GM18511 (cell line): ENCODE measurements at regions not wholly inside any gene's neighbourhood (a gene's known extent, or its start where the extent isn't known, plus 50 kb on each side); places are given as distances from the start of the nearest gene placed in this dataset.

ENCODE experiments used
- ATAC-seq: cut with Tn5 transposase; IDR thresholded peaks from one replicate; pipeline ENCODE4 v1.9.1; 2021; ENCODE audit warnings: mild to moderate bottlenecking, moderate library complexity; ENCODE audit not compliant: unreplicated experiment

DNA sequence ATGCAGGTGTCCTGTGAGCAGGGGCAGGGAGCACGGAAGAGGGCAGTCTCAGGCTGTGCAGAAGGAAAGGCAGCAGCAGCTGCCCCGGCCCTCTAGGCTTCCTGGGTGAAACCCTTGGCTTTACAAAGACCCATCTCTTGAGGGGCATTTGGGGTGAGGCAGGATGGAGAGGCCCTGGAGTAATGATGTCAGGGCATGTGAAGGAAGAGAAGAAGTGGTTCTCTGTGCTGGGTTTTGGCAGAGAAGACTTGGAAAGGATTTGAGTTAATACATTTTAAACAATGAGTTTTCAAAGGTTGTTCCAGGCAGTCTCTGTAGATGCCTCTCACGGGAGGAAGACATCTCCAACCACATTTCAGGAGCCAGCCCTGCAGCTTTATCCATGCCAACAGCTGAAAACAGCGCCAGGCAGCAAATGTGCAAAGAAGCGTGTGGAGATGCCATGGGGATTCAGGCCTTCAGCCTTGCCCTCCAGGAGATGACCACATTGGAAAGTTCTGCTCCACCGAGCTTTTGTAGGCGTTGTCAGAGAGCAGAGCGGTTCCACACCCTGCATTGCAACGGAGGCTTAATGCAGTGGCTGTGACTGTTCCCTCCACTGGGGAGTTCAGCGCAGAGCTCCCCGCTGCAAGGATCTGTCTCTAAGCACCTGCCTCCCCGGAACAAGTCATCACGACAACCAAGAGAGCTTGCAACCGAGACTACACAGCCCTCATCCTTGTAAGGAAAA lies 322.8 kb downstream of the UQCRFS1 start:
- no peak for ATAC-seq

DNA sequence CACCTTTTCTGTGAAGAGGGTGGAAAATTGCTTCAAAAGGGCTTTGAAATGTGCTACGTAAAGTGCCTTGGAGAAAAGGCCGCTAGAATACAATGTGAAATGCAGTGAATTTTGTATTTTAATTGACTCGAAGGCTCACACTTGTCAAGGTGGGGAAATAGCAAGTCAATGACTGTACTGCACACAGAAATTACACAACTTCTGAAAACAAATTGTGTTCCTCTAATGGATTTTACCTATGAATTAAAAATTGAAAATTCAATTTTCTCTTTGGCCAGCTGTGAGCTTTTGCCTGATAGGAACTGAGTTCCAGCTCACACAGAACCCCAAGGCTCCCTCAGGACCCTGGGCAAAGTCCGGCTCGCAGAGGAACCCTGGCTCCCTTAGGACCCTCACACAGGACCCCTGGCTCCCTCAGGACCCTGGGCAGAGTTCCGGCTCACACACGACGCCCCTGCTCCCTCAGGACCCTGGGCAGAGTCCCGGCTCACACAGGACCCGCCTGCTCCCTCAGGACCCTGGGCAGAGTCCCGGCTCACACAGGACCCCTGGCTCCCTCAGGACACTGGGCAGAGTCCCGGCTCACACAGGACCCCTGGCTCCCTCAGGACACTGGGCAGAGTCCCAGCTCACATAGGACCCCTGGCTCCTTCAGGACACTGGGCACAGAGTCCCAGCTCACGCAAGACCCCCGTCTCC lies 324.9 kb downstream of the UQCRFS1 start:
- no peak for ATAC-seq

DNA sequence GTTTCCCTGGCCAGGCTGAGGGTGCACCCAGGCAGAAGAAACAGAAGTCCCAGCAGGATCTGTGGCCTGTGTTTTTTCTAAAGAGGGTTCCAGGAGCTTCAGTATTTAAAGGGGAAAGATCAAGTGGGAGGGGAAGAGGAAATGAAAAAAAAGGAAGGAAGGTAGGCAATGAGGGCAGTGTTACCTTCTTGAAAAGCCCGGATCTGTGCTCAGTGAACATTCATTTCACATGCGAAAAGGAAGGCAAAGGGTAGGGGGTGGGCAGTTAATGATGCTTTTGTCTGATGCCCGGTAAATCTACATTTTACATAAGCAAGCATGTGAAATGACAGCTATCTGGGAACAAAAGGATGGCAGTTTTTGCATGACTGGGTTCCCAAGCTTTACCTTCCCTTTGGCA lies 326.2 kb downstream of the UQCRFS1 start:
- ATAC-seq: no peak

- no peak for ATAC-seq
Measured at GRCh38 chr19:28885965-28886364, 327.0 kb downstream of the UQCRFS1 start.

DNA sequence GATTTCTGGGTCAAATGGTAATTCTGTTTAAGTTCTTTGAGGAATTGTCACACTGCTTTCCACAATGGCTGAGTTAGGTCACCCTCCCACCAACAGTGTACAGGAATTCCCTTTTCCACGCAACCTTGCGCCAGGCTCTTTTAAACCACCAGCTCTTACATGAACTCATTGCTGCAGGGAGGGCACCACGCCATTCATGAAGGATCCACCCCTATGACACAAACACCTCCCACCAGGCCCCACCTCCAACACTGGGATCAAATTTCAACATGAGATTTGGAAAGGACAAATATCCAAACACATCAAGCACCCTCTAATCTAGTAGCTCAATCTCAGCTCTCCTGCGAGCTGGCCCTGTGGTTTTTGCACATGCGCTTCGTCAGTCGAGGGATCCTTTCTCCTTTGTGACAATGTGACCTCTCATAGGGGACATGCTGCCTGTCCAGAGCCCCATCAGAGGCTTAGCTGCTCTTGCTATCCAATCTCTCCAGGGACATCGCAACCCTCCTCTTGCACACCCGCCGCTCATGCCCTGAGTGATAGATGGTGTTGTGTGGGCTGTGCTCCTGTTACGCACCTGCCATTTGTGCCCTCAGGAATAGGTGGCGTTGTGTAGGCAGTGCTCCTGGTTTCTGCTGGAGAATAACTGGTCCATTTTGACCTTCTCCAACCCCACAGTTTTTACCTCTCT lies 328.0 kb downstream of the UQCRFS1 start:
- ATAC-seq: no peak

- no peak for ATAC-seq
Measured at GRCh38 chr19:28883241-28883693, 329.7 kb downstream of the UQCRFS1 start.

- ATAC-seq: no peak
Measured at GRCh38 chr19:28882818-28883217, 330.1 kb downstream of the UQCRFS1 start.

- ATAC-seq: no peak
Measured at GRCh38 chr19:28881616-28882015, 331.3 kb downstream of the UQCRFS1 start.

- no peak for ATAC-seq
Measured at GRCh38 chr19:28880735-28881401, 332.1 kb downstream of the UQCRFS1 start.

DNA sequence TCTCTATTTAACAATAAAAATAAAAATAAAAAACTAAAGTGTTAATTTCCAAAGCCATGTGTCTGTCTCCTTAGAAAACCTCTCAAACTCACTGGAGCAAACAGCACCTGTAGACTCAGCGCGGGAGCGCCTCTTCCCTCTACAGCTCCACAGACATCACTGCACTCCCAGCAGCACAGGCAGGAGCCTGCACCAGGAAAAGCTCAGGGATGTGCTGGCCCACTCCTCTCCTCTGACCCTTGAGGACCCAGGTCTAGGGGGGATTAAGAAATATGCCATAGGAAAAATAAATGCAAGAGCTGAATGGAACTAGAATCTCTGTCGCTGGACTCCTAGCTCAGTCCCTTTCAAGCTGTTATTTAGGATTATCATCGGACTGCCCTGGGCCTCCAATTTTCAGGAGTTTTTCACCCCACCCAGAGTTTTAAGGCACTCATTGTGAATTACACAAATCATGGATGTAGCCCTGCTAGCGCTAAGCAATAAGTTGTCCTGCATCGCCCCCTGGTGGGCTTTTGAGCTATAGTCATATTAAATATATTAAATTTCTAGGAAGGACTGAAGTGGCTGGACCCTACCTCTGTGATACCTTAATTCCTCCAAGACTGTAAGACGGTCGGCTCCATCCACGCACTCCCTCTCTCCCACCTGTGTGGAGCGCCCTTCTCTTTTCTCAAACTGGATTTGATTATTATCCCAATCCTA lies 333.9 kb downstream of the UQCRFS1 start:
- no peak for ATAC-seq

GRCh38 chr19:28876609-28877123 lies 336.3 kb downstream of the UQCRFS1 start:
- no peak for ATAC-seq

GRCh38 chr19:28874742-28875141 lies 338.2 kb downstream of the UQCRFS1 start:
- no peak for ATAC-seq

GRCh38 chr19:28873301-28873700 lies 339.6 kb downstream of the UQCRFS1 start:
- no peak for ATAC-seq

DNA sequence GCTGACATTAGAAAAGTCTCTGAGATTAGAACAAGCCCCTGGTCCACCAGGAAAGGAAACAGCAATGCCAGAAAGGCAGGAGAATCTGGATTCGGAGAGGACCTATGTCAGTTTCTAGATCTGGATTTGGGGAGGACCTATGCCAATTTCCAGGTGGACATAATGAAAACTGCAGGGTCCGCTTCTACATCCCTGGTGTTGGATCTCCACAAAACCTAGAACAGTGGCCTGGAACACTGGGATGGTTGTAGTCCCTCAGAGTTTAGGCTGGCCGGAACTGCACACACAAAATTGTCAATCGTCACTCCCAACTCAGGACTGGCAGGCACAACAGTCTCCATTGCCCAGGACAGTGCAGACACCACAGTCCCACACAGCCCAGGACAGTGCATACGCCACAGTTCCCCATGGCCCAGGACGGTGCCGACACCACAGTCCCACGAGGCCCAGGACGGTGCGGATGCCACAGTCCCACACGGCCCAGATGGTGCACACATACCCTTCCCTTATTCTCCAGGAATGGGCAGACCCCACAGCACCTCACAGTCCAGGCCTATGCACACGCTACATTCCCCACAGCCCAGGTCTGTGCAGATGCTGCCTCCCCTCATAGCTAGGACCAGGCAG lies 341.7 kb downstream of the UQCRFS1 start:
- no peak for ATAC-seq

DNA sequence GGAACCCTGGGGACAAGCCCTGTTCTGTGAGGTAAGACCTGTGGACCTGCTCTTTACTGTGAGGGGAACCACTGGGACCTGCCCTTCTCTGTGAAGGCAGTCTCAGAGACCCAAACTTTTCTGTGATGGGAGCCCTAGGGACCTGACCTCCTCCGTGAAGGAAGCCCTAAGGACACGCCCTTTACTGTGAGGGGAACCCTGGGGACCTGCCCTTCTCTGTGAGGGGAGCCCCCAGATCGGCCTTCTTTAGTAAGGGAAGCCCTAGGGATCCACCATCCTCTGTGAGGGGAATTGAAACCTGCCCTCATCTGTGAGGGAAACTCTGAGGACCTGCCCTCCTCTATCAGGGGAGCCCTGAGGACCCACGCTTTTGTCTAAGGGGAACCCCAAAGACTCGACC lies 343.5 kb downstream of the UQCRFS1 start:
- no peak for ATAC-seq

DNA sequence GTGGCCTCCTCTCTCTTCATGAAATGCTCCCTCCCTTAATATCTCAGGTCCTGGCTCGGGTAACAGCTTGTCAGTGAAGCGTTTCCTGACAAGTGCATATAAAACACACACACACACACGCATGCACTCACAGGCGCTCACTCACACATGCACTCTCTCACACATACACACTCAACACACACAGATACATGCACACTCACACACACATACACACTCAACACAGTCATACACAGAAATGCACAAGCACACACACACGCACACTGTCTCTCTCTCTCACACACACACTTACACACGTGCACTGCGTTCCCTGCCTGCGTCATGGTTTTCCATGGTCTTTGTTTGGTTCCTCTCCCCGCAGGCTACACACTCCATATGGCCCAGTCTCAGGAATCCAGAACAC lies 344.1 kb downstream of the UQCRFS1 start:
- no peak for ATAC-seq

- no peak for ATAC-seq
Measured at GRCh38 chr19:28867978-28868377, 345.0 kb downstream of the UQCRFS1 start.

DNA sequence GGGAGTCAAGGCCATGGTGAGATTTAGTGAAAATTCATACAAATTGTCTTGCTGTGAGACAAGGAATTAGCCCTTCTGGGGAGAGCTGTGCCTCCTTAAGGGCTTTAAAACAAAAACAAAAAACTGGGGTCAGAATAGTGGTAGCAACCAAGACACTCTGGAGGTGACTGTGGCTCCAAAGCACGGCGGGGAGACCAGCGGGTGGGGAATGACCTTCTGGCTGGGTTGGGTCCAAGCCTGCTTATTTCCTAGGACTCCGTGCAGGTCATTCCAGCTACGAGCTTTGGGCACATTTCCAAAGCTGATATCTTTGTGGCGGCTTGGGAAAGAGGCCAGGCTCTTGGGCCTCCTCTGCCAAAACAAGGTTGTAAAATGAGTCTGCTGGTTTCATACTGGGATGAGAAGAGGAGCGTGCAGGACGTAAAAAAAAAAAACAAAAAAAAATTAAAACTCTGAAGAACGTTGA lies 348.3 kb downstream of the UQCRFS1 start:
- ATAC-seq: no peak

- no peak for ATAC-seq
Measured at GRCh38 chr19:28864024-28864503, 348.9 kb downstream of the UQCRFS1 start.

DNA sequence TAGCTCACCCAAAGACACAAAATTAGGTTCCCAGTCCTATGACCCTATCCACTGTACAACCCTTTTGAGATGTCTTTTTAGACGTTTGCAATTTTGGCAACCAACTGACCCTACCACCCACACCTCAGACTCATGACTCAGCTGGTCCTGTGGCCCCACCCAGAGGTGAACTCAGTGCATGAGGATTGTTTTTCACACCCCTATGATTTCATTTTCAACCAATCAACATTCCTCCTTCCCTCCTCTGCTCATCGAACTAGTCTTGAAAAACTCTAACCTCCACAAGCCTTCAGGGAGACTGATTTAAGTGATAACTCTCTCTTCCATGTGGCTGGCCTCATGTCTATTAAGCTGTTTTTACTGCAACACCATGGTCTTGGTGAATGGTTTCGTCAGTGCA lies 350.7 kb downstream of the UQCRFS1 start:
- ATAC-seq: no peak
